Endothelial cell of umbilical vein (primary cell): ENCODE measurements at regions not wholly inside any gene's neighbourhood (a gene's known extent, or its start where the extent isn't known, plus 50 kb on each side); places are given as distances from the start of the nearest gene placed in this dataset.

Experiments used
- BruUV-seq: library from RNA; stranded (reverse); fragments of 400-500 nt; replicated peaks from 2 replicates; lab custom pipeline; 2021; lab: Mats Ljungman, UMichigan
- CTCF ChIA-PET: fragments of 300-600, 350-600 bp; sonication (Branson Sonifier 250); formaldehyde crosslinking; loops from one replicate; lab custom pipeline; 2021; ENCODE audit warnings: antibody characterized with exemption, inconsistent platforms; lab: Charles Lee
- POLR2A ChIA-PET: fragments of 300-600, 350-600 bp; sonication (Branson Sonifier 250); formaldehyde crosslinking; loops from one replicate; lab custom pipeline; 2021; ENCODE audit warnings: antibody characterized with exemption, inconsistent platforms; lab: Charles Lee
- DNase-seq: peaks from one replicate; pipeline ENCODE4 v3.0.0-alpha.2; 2011; ENCODE audit warnings: low read depth, low spot score
- FAIRE-seq: peaks from 2 replicates; lab custom pipeline; 2011; peaks lifted over from hg19 to GRCh38; lab: Jason Lieb, UNC
- H2AFZ ChIP-seq: 2 replicates; pipeline ENCODE4 v1.6.0; 2012; ENCODE audit warnings: low read depth, low read length, control low read depth, inconsistent platforms
- H3K27ac ChIP-seq: 2 replicates; pipeline ENCODE4 v1.5.1; 2011; ENCODE audit warnings: low read depth, mild to moderate bottlenecking, control low read depth, low read length, moderate library complexity; ENCODE audit not compliant: insufficient read depth
- H3K27me3 ChIP-seq, 2 experiments: 2 replicates each; pipeline versions ENCODE4 v1.6.0 to v1.6.1; 2011; ENCODE audit warnings: low read length in 2 of 2, mixed read lengths in 1 of 2; ENCODE audit not compliant: control insufficient read depth in 2 of 2, insufficient read depth in 2 of 2
- H3K36me3 ChIP-seq, 2 experiments: 2 replicates in 1 of 2; 3 replicates in 1 of 2; pipeline ENCODE4 v1.5.1; 2011; ENCODE audit warnings: low read length in 2 of 2, mild to moderate bottlenecking in 1 of 2, moderate library complexity in 1 of 2; ENCODE audit not compliant: control insufficient read depth in 2 of 2, insufficient read depth in 2 of 2; ENCODE audit errors: extremely low read depth in 1 of 2
- H3K4me1 ChIP-seq: 3 replicates; pipeline ENCODE4 v1.5.1; 2011; ENCODE audit warnings: mild to moderate bottlenecking, low read length; ENCODE audit not compliant: control insufficient read depth, insufficient read depth; ENCODE audit errors: extremely low read depth
- H3K4me2 ChIP-seq: 2 replicates; pipeline ENCODE4 v1.6.1; 2011; ENCODE audit warnings: low read length, control low read depth, mixed read lengths; ENCODE audit not compliant: insufficient read depth
- H3K4me3 ChIP-seq, 3 experiments: fragments of 200-600 bp in 1 of 3; sonication (generic), shearing (Covaris generic) in 1 of 3; replicated peaks in 1 of 3; 2 replicates each; pipeline ENCODE4 v1.5.1; 2011 to 2016; ENCODE audit warnings: control low read depth in 3 of 3, low read length in 3 of 3, mild to moderate bottlenecking in 2 of 3, inconsistent platforms in 1 of 3, low read depth in 1 of 3, moderate library complexity in 1 of 3; ENCODE audit not compliant: insufficient read depth in 1 of 3
- H3K79me2 ChIP-seq: 2 replicates; pipeline ENCODE4 v1.6.0; 2012; ENCODE audit warnings: low read length, inconsistent platforms; ENCODE audit not compliant: control insufficient read depth, insufficient read depth
- H3K9ac ChIP-seq: replicated peaks from 2 replicates; pipeline ENCODE3; 2011; ENCODE audit warnings: low read length, control low read depth; ENCODE audit not compliant: insufficient read depth; ENCODE audit errors: extremely low read depth
- H3K9me1 ChIP-seq: replicated peaks from 3 replicates; pipeline ENCODE4 v1.6.0; 2011; ENCODE audit warnings: mild to moderate bottlenecking, low read length; ENCODE audit not compliant: control insufficient read depth, insufficient read depth; ENCODE audit errors: extremely low read depth
- H3K9me3 ChIP-seq: replicated peaks from 2 replicates; pipeline ENCODE4 v1.5.1; 2012; ENCODE audit warnings: low read length, inconsistent platforms; ENCODE audit not compliant: control insufficient read depth, insufficient read depth
- H4K20me1 ChIP-seq: replicated peaks from 2 replicates; pipeline ENCODE3; 2011; ENCODE audit warnings: mild to moderate bottlenecking, low read length; ENCODE audit not compliant: control insufficient read depth, insufficient read depth; ENCODE audit errors: extremely low read depth
- EZH2 ChIP-seq: IDR thresholded peaks from 2 replicates; pipeline ENCODE4 v1.6.1; 2012; ENCODE audit warnings: borderline replicate concordance, low read depth, mild to moderate bottlenecking, moderate library complexity, low read length, inconsistent platforms; ENCODE audit not compliant: severe bottlenecking
- FOS ChIP-seq: IDR thresholded peaks from 2 replicates; pipeline ENCODE4 v1.6.1; 2011; ENCODE audit warnings: mild to moderate bottlenecking, low read length, moderate library complexity, borderline replicate concordance; ENCODE audit not compliant: insufficient read depth
- GATA2 ChIP-seq: IDR thresholded peaks from 2 replicates; pipeline ENCODE4 v1.7.0; 2011; ENCODE audit warnings: low read depth, mild to moderate bottlenecking, moderate library complexity, mixed read lengths, low read length; ENCODE audit not compliant: insufficient read length, insufficient read depth
- JUN ChIP-seq: IDR thresholded peaks from 2 replicates; pipeline ENCODE4 v1.6.1; 2011; ENCODE audit warnings: borderline replicate concordance, low read depth; ENCODE audit not compliant: insufficient read length, insufficient read depth
- MYC ChIP-seq: IDR thresholded peaks from one replicate; pipeline ENCODE4 v1.6.1; 2011; ENCODE audit warnings: mild to moderate bottlenecking, low read depth, low read length
- POLR2A ChIP-seq: IDR thresholded peaks from 2 replicates; pipeline ENCODE4 v1.6.1; 2012; ENCODE audit warnings: low read depth, mild to moderate bottlenecking, control low read depth, low read length
- POLR2AphosphoS5 ChIP-seq: IDR thresholded peaks from 2 replicates; pipeline ENCODE4 v1.6.1; 2012; ENCODE audit warnings: low read depth, mild to moderate bottlenecking, control low read depth, low read length, moderate library complexity; ENCODE audit not compliant: insufficient read depth
- dilution Hi-C: fragments of 300-500 bp; cut with MboI; formaldehyde crosslinking; loops from one replicate; pipeline ENCODE4 v1.15.0; 2019; ENCODE audit warnings: low sequenced_read_pairs; ENCODE audit not compliant: extremely low pct_ligation_motif_present
- intact Hi-C: fragments of 100-400 bp; cut with micrococcal nuclease; formaldehyde crosslinking; loops from one replicate; pipeline ENCODE4 v1.10.0; 2022
- TF ChIP-seq, protein P1 (sequence below), 2 donors: IDR thresholded peaks; 1 replicate in 1 of 2; 2 replicates in 1 of 2; pipeline ENCODE4 v1.5.1; 2011; ENCODE audit warnings: low read length in 2 of 2, mild to moderate bottlenecking in 2 of 2, moderate library complexity in 2 of 2, control low read depth in 1 of 2, inconsistent platforms in 1 of 2, low read depth in 1 of 2; ENCODE audit not compliant: insufficient read depth in 1 of 2; ENCODE audit errors: extremely low read depth in 1 of 2
- TF ChIP-seq, protein P2 (sequence below): IDR thresholded peaks from 2 replicates; pipeline ENCODE4 v1.6.1; 2011; ENCODE audit not compliant: insufficient read depth, insufficient read length

DNA sequence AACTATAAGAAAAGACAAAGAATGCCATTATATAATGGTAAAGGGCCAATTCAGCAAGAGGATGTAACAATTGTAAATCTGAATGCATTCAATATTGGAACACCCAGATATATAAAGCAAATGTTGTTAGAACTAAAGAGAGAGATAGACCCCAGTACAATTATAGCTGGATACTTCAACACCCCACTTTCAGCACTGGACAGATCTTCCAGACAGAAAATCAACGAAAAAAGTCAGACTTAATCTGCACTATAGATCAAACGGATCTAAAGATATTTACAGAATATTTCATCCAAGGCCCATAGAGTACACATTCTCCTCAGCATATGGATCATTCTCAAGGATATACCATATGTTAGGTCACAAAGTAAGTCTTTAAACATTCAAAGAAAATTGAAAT is 194.6 kb upstream of the DACH1 start:
- Histone ChIP-seq H3K4me3 (no peak overlapping the region), H2AFZ (no peak overlapping the region), H3K27me3 (no peaks in the 10 kb centered on the region), H4K20me1 (no peaks in the 10 kb centered on the region), H3K9me3 (no peaks in the 10 kb centered on the region), H3K9ac (no peak overlapping the region), H3K9me1 (no peaks in the 10 kb centered on the region), H3K4me2 (no peak overlapping the region), H3K4me1 (no peaks in the 10 kb centered on the region), H3K79me2 (no peaks in the 10 kb centered on the region), H3K27ac (no peak overlapping the region), H3K36me3 (no peaks in the 10 kb centered on the region)
- FAIRE-seq (no peak), DNase-seq (no peak)
- CTCF ChIA-PET = interaction anchor here (0.6 to 1.1 kb wide), 2 partner anchors 43 to 1010 kb away, joined by 3 read pairs; no protein-coding TSS in a partner anchor
- intact Hi-C loops (no loop called here), dilution Hi-C loops (no loop called here)
- TF ChIP-seq EZH2 = no peak
- BruUV-seq = no TSS peak
- POLR2A ChIA-PET = no interaction called here

DNA sequence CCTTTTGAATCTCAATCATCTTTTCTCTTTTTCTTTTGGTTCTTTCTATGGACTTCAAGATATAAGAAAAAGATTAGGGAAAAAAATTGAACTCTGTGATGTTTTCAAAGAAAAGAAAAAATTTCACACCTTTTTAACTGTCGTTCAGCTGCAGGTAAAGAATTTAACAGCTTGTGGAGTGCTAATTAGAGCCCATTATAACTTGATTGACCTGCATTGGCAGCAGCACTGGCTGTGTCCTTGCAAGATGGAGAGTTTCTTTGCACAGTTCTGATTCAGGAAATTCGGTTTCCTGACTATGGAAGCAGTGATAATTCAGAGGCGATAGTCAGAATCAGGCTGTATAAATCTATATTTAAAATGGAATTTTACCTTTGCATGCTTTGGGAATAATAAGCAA is 183.2 kb upstream of the DACH1 start:
- H3K4me3 ChIP-seq = no peak overlapping the region
- H3K4me1 ChIP-seq = no peaks in the 10 kb centered on the region
- no peak overlapping the region for H2AFZ ChIP-seq
- H3K36me3 ChIP-seq = no peaks in the 10 kb centered on the region
- intact Hi-C loops = no loop called here
- TF ChIP-seq POLR2A (no peak), JUN (no peak), FOS (no peak), EZH2 (no peak), POLR2AphosphoS5 (no peak), MYC (no peak), GATA2 (no peak)
- TF ChIP-seq, protein P1, sequence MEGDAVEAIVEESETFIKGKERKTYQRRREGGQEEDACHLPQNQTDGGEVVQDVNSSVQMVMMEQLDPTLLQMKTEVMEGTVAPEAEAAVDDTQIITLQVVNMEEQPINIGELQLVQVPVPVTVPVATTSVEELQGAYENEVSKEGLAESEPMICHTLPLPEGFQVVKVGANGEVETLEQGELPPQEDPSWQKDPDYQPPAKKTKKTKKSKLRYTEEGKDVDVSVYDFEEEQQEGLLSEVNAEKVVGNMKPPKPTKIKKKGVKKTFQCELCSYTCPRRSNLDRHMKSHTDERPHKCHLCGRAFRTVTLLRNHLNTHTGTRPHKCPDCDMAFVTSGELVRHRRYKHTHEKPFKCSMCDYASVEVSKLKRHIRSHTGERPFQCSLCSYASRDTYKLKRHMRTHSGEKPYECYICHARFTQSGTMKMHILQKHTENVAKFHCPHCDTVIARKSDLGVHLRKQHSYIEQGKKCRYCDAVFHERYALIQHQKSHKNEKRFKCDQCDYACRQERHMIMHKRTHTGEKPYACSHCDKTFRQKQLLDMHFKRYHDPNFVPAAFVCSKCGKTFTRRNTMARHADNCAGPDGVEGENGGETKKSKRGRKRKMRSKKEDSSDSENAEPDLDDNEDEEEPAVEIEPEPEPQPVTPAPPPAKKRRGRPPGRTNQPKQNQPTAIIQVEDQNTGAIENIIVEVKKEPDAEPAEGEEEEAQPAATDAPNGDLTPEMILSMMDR (IDR thresholded peaks at IDR 0.05; ENCODE audit: extremely low read depth in 1 of 2, insufficient read depth in 1 of 2, low read depth in 1 of 2, low read length in 2 of 2) = no peak
- TF ChIP-seq, protein P2, sequence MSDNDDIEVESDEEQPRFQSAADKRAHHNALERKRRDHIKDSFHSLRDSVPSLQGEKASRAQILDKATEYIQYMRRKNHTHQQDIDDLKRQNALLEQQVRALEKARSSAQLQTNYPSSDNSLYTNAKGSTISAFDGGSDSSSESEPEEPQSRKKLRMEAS = no peak
- DNase-seq (no peak), FAIRE-seq (no peak)
- H3K9ac ChIP-seq = no peak overlapping the region
- ChIA-PET CTCF (no interaction called here), POLR2A (no interaction called here)
- dilution Hi-C loops = no loop called here
- H3K79me2 ChIP-seq = no peaks in the 10 kb centered on the region
- no peak overlapping the region for H3K27ac ChIP-seq
- no TSS peak for BruUV-seq
- H3K9me1 ChIP-seq = no peaks in the 10 kb centered on the region
- H3K27me3 ChIP-seq = no peaks in the 10 kb centered on the region
- H4K20me1 ChIP-seq = no peaks in the 10 kb centered on the region
- no peak overlapping the region for H3K4me2 ChIP-seq
- H3K9me3 ChIP-seq = no peaks in the 10 kb centered on the region
